NB4 (cell line): ENCODE measurements at regions not wholly inside any gene's neighbourhood (a gene's known extent, or its start where the extent isn't known, plus 50 kb on each side); places are given as distances from the start of the nearest gene placed in this dataset.

Source experiments
- MYC ChIP-seq: IDR thresholded peaks from 2 replicates; pipeline ENCODE4 v1.6.1; 2011; ENCODE audit warnings: low read depth, low read length
- POLR2A ChIP-seq: IDR thresholded peaks from 2 replicates; pipeline ENCODE4 v1.6.1; 2011; ENCODE audit warnings: mild to moderate bottlenecking; ENCODE audit not compliant: insufficient read length; ENCODE audit errors: extremely low read depth
- TF ChIP-seq, protein P1 (sequence below): IDR thresholded peaks from one replicate; pipeline ENCODE4 v1.5.1; 2012; ENCODE audit warnings: low read depth, low read length

DNA sequence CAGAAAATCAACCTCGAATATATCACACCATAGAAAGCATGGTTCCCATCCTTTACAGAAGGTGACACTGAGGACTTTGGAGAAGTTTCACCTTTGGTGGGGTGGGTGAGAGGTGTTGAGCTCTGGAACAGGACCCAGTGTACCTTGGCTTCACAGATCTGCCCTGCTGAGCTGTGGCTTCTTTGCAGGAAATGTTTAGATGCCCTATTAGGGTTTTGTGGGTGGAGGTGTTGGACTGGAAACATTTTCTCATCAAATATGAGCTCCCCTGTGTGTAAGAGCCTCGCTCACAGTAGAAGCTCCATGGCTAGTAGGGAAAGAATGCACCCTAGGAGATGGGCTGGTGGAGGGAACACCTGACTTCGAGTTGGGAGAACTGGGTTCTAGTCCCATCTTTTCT, 55.6 kb downstream of the RPL37A start:
- TF ChIP-seq, protein P1, sequence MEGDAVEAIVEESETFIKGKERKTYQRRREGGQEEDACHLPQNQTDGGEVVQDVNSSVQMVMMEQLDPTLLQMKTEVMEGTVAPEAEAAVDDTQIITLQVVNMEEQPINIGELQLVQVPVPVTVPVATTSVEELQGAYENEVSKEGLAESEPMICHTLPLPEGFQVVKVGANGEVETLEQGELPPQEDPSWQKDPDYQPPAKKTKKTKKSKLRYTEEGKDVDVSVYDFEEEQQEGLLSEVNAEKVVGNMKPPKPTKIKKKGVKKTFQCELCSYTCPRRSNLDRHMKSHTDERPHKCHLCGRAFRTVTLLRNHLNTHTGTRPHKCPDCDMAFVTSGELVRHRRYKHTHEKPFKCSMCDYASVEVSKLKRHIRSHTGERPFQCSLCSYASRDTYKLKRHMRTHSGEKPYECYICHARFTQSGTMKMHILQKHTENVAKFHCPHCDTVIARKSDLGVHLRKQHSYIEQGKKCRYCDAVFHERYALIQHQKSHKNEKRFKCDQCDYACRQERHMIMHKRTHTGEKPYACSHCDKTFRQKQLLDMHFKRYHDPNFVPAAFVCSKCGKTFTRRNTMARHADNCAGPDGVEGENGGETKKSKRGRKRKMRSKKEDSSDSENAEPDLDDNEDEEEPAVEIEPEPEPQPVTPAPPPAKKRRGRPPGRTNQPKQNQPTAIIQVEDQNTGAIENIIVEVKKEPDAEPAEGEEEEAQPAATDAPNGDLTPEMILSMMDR: no peak
- no peak for TF ChIP-seq MYC
- TF ChIP-seq POLR2A: no peak
